HG03060 (cell line): ENCODE measurements at regions not wholly inside any gene's neighbourhood (a gene's known extent, or its start where the extent isn't known, plus 50 kb on each side); places are given as distances from the start of the nearest gene placed in this dataset.
"Not testable (repeated sequence)": the region's sequence is repeated elsewhere in the genome, so short reads cannot be mapped to it uniquely, and the experiment has no call there.

Experiments
- ATAC-seq: cut with Tn5 transposase; IDR thresholded peaks from one replicate; pipeline ENCODE4 v1.9.1; 2021; ENCODE audit warnings: low read depth, moderate number of reproducible peaks; ENCODE audit not compliant: unreplicated experiment

DNA sequence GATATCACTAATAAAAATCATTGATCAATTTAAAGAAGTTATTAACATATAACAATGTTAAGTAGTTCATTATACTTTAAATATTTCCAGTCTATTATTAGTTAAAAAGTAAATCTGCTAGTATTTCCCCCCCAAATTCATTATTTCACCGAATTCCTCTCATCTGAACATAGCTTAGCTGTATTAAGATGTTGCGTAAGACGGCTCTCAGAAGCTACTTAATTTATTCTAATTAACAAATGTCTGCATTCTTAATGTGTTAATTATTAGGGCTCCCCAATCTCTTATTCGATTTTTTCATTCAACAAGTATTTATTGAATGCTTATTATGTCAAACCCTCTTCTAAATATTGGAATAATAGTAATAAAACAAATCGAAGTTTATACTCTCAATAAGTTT lies 290.7 kb downstream of the TRIML1 start:
- ATAC-seq = no peak

DNA sequence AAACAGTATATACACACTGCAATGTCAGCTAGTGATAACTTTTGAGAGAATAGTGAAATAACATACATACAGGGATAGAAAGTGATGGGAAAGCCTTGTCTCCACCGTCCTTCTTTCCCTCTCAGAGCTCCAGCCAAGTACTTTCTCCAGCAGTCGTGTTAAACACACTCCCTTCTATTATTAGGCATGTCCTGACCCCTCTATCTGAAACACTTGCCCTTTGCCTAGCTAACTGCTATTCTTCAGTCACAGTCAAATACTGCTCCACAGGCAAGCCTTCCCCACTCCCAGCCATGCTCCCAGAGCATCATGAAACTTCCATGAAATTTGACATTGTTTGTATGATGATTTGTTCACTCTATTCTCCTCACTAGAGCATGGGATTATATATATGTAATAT lies 291.1 kb downstream of the TRIML1 start:
- no peak for ATAC-seq

DNA sequence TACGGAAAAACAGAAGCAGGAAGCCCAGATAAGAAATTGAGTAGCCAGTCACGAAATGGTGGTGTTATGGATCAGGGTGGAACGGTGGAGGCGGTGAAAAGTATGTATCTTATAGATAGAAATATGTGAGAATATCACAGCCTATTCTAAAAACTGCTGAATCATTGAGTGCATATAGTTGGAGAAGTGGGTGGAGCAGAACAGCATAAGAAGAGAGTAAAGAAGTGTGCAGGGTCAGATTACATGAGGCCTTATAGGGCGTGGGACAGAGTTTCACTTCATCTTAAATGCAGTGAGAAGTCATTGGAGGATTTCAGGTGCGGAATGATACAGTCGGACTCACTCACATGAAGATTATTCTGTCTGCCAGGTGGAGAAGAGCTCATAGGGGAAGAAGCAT lies 293.1 kb downstream of the TRIML1 start:
- no peak for ATAC-seq

DNA sequence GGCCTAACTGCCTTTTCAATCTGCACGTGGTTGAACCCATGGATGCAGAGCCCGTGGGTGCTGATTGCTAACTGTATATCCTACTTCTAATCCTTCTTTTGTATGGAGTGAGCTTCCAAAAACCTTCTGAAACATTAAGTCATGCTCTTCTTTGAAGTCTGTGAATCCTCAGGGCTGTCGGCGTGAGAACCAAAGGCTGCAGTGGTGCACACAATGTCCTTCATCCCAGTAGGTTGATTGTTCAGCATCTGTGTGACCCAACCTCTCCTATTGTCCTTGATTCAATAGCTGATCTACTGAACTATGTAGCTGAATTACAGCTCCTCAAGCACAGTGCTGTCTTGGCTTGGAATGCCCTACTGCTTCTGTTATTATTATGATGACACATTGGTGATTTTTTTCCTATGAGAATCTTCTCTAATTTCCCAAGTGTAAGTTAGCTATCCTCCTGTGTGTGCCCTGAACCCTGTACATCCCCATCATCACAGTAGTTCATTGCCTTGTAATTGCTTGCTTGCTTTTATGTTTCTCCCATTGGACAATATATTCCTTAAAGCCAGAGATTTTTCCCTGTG lies 294.6 kb downstream of the TRIML1 start:
- ATAC-seq = no peak

DNA sequence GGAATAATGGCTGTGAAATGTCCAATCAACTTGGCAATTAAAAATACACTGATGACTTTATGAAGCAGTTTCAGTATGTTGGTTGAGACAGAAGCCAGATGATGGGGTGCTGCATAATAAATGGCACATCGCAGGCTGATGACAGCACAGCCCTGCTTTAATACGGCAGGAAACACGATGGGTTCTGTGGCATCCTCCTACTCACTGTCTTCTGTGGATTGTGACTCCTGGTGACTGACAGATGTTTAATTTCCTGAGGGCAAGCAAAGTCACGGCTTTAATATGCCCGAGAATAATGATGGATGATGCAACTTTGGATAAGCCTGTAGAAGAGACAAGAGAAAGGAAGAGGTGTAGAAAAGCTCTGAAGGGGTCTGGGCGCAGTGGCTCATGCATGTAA lies 295.4 kb downstream of the TRIML1 start:
- ATAC-seq = no peak

DNA sequence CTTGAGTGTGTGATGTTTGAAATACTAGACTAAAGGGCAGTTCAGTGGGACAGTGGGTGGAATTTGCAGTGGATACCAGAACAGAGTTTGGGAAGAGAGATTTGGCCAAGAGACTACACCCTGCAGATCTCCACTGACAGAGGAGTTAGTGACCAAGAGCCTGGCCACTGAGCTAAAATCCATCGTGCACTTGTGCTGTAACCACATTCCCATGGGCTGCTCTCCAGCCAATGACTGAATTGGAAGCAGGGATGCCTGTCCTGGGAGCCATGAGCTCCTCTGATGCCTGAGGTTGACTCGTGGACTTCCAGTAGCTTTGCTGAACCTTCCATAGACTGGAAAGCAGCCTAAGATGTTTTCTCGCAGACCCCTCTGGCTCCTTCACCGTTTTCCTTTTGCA lies 296.1 kb downstream of the TRIML1 start:
- no peak for ATAC-seq

DNA sequence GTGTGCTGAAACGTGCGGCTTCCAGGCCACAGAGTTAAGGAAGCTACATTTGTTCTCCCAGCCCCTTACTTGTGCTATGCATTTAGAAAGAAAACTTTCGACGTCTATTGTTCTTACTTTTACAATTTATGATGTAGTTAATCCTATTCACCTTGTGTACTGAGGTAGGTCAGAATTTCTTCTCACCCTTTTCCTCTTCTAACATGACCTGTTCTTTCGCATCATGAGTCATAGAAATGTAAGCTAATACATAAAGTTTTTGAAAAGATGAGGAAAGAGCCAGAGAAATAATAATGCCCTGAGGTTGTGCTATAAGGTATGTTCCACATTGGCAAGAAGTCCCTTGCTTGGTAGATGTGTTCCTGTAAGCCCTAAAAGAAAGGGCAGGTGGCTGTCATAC lies 298.3 kb downstream of the TRIML1 start:
- no peak for ATAC-seq

DNA sequence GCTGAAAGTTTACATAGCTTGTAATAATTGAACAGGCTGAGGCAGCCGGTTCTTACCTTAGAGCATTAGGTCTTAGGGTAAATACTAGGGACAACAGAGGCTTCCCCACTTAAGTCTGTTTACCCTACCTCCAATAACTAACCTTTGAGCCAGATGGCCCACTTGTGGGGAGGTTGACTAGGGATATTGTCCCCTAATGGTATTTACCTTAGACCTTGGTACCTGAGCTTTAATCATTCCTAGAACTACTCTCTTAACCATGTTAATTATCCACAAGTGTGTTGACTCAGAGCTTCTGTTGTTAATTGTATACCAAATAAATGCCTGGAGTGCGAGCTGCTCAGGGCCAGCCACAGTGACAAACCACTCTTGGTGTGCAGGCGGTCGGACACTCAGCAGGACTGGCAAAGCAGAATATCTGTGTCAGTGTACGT lies 299.2 kb downstream of the TRIML1 start:
- ATAC-seq = not testable (repeated sequence)

DNA sequence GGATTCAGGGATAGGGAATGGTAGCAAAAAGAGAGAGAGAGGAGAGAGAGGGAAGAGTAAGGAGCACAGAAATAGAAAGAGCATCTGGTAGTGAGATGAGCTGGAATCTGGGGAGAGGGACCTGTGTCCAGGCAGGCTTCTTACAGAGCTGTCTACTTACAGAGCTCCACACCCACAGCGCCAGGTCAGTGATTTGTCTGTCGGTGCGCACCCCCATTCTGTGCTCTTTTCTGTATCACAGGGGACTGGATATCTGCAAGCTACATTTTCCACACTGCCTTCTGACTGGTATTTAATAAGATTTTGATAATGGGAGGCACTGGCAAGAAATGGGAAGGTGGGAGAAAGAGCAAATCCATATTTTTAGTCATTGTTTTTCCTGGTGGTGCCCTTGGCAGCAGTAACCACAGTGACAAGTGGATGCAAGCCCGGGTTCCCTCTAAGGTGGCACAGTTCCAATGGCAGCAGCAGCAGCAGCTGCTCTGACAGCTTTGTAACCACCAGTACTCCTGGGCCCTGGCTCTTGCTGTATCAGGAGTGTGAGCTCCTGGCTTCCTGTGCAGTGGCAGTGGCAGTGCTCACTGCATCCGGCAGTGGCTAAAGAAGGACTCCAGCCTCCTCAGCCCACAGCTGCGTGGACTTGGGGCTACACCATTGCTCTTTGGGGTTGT lies 300.5 kb downstream of the TRIML1 start:
- ATAC-seq = no peak

DNA sequence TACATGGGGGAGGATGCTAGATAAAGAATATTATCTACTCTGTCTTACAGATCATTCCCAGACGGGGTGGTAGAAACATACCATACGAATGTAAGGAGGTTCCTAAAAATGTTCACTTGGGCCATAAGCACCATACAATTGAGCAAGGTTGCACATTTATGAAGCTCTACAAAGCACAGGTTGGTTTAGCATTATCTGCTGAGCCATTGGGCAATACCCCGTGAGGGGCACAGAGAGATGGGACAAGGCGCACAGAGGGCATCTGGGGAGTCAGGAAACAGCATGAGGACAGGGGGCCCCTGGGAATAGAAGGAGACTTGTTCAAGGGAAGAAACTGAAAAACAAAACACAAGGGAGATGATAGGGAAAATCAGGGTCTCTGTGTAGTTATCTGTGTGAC lies 305.3 kb downstream of the TRIML1 start:
- no peak for ATAC-seq

DNA sequence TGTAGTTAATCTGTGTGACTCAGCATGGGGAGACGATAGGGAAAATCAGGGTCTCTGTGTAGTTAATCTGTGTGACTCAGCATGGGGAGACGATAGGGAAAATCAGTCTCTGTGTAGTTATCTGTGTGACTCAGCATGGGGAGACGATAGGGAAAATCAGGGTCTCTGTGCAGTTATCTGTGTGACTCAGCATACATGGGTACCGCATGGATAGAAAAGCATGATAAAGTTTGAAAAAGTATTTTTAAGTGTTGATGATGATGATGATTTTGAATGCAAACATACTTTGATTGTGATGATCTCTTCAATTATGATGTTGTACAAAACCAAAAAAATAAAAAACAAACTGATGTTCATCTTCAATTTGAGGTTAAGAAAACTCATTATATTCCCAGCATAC lies 309.8 kb downstream of the TRIML1 start:
- ATAC-seq = not testable (repeated sequence)

DNA sequence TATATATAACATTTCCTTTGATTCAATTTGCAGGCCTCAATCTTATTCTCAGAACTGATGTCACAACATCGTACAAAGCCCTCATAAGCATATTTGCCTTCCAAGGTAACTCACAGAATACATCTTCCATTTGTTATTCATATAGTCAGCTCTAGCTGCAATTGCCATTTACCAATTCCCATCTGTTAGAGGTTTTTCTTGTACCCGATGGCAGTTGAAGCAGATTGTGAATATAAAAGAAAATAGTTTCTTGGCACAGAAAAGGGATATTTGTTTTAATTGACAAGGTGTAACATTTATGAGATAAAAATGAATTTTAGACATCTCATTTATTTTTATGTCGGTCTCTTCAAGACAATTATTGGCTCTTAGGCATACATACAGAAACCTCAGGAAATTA lies 311.3 kb downstream of the TRIML1 start:
- no peak for ATAC-seq

DNA sequence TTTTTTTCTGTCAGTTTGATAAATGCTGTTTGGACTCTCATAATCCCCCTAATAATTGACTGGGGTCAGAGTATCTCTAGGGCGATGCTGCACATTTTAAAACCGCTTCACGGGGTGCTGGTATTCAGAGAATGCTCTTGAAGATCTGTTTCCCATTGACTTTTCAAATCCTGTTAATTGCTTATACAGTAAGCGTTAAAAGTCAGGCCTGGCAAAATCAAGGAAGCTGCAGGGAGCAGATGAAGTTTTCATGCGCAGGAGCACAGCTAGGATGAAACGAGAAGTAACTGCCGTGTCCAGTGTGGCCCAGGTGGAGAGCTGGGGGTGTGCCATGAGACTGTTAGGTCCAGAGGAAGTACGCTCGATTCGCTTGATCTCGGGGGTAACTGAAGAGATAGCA lies 312.9 kb downstream of the TRIML1 start:
- no peak for ATAC-seq

DNA sequence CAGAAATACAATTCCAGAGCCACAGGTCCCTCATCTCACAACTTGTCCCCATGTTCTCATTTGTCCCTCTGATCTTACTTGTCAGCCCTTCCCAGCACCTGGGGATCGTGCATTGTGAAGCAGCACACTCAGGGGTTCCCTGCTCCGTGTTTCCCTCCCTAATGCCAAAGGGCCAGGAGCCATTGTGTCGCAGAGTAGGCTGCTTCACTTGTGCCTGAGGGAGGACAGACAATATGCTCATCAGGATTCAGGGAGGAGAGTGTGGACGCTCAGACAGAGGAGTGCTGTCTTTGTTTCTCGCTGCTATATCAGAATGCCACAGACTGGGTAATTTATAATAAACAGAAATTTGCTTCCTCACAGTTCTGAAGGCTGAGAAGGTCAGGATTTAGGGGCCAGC lies 315.3 kb downstream of the TRIML1 start:
- no peak for ATAC-seq

DNA sequence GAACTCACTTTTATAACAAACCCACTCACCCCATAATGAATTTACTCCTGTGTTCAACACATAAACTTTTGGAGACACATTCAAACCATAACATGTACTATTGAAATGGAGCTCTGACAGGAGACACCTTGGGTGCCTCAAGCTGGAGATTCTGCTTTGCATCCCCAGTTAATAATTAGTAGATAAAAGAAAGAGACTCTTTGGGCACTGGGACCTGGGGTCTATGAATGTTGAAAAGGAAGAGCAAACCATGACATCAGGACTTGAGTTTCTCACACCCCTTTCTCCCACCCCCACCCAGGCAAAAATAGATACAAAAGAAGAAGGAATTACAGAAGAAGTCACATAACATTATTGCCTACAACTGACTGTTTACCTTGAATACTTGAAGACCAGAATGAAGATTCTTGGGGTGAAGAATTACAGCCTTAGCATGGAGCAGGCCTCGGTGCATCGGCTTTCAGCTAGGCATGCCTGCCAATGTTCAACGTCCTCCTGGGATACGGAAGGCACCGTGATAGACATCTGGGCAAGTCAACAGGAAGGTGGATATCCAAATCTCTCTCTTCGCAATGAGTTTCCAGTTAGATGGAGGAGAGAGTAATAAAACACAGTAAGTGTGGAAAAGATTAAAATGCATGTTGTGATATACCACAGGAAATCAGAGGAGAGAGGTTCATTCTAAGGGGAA lies 316.0 kb downstream of the TRIML1 start:
- ATAC-seq = no peak

DNA sequence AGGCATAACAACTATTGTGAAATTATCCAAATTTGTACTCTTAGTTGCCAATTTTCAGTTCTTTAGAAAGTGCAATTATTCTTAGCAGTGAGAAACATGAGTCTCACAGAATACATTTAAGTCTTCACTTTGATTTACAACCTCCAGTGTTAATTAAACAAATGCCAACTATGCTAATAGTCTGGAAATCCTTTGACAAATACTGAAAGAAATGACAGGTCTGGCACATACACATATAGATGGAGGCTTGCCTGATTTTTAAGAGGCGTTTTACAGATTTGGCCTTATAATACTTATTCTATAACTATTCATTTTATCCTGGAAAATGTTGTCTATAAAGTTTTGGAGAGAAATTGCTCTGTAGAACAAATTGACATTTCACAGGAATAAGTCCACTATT lies 320.1 kb downstream of the TRIML1 start:
- ATAC-seq = no peak

DNA sequence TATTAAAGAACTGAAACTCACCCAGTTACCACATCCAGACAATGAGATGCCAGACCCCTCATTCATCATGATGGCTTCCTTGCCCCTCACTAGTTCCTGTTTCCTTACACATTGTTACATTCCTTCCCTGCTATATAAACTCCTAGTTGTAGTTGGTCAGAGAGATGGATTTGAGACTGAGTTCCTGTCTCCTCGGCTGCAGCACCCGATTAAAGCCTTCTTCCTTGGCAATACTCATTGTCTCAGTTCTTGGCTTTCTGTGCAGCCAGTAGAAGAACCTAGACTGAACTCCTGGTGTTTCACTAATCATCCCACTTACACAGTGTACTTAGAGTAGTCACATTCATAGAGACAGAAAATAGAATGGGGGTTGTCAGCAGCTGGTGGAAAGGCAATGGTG lies 324.7 kb downstream of the TRIML1 start:
- no peak for ATAC-seq

DNA sequence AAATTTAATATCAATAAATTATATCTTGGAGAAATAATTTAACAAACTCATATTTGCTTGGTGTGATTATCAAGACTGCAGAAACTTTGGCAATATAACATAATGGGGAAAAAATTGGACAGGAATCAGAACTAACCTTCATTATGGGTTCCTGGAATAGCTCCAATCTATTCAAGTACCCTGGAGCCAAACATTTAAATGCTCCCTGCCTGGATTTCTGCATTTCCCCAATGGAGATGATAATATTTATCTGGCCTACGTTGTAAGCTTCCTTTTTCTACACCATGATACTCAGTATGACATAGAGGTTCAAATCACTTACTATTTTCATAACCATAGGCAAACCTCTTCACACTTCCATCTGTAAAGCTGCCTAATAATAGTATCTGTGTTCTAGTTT lies 326.8 kb downstream of the TRIML1 start:
- no peak for ATAC-seq

DNA sequence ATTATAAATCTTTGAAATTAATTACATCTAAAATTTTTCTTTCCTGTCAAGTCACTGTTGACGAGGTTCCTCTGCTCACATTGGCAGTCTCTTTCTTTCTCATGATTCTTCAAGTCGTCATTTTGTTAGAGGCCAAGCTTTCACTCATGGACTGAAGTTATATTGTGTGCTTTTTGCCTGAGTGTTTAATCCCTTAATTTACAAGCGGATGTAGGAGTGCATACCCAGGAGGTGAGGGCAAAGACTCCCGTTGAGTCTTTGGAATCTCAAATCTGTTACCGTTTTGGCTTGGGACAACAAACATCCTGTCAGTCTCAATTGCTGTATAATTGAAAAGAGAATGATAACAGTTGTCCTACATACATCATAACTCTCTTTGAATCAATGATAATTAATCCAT lies 345.0 kb downstream of the TRIML1 start:
- no peak for ATAC-seq

DNA sequence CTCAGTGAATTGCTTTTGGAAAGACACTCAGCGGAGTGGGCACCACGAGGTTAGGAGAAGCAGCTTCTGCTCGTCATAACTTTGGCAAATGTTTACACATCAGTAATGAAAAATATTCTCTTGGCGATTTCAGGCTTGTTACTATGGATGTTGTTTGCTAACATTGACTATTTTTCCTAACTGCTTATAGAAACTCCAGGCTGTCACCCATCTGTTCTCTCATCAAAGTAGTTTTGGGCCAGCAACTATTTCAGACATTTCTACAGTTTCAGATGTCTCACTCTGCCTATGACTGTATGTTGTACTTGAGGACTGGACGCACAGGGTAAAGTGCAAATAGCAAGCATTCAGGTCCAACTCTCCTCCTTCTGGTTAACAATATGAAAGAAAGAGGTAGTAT lies 346.7 kb downstream of the TRIML1 start:
- ATAC-seq = no peak

DNA sequence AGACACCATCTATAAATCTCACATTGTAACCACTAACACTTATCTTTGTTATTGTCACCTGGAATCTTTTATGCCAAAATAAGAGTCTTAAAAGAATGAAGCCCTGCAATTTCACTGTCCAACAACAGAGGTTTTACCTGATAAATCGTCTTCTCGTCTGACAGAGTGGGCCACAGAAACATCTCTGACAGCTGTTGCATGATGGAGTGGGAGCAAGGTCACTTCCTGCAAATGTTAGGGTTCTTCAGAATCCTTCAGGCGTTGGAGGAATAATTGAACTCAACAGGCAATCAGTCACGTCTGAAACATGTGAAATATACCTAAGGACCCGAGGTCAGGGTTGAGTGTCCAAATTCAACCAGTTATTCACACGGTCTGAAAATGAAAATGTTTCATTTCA lies 353.6 kb downstream of the TRIML1 start:
- ATAC-seq = no peak

DNA sequence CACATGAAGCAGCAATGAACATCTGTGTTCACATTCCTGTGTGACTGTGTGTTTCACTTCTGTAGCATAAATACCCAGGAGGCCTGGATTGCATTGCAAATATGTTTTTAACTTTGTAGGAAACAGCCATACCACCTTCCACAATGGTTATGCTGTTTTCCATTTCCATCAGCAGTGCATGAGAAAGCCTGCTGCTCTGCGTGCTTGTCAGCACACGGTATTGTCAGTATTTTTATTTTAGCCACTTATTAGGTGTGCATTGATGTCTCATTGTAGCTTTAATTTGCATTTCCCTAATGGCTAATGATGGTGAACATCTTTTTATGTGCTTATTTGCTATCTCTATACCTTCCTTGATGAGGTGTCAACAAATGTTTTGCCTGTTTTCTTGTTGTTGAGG lies 355.9 kb downstream of the TRIML1 start:
- ATAC-seq = no peak
